ENCODE measurements at regions not wholly inside any gene's neighbourhood (a gene's known extent, or its start where the extent isn't known, plus 50 kb on each side); places are given as distances from the start of the nearest gene placed in this dataset.

DNA sequence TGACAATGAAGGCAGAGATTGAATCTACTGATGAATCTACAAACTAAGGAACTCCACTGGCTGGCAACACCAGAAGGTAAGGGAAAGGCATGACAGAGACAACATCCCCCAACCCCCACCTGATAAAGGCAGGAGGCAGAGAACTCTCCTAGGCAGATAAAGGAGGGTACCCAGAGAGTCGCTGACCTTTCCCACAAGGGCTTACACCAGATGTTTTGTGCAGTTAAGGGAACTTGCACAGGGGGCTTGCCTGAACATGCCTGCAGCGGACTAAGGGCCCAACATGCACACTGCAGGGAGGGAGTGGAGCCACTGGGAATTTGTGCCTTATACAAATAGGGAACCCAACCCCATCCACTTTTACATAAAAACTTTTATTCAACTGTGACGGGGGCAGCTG is 1996.9 kb upstream of the RAG2 start:
- 97% methylated on average over 3 of the region's 3 CpGs; no CpG with 5 or more reads in 1 of the 2 experiments for WGBS, 2 experiments (ENCODE audit: insufficient coverage in 1 of 2, insufficient read length in 1 of 2)
- H3K9me3 Mint-ChIP-seq, result no peaks in the 10 kb centered on the region
- Histone ChIP-seq H3K36me3 (ENCODE audit: control insufficient read depth, insufficient read depth, low read length) (no peaks in the 10 kb centered on the region), H3K4me1 (ENCODE audit: control insufficient read depth, insufficient read depth, low read length) (no peaks in the 10 kb centered on the region), H3K9me3 (ENCODE audit: control insufficient read depth, low read length) (peaks cover under 1% of the 10 kb centered on the region), H3K4me3 (ENCODE audit: low read length) (no peak overlapping the region), H3K27me3 (ENCODE audit: control insufficient read depth, insufficient read depth, low read length, poor library complexity, severe bottlenecking) (no peaks in the 10 kb centered on the region), H3K27ac (ENCODE audit: low read depth, low read length) (no peak overlapping the region), H3K9ac (ENCODE audit: extremely low read depth, low read length, poor library complexity, severe bottlenecking) (no peak overlapping the region)
- no peak for DNase-seq
- H3K4me3 Mint-ChIP-seq, result no peak overlapping the region
- H3K27me3 Mint-ChIP-seq (ENCODE audit: insufficient read depth), result no peaks in the 10 kb centered on the region
- TF ChIP-seq, protein P1, sequence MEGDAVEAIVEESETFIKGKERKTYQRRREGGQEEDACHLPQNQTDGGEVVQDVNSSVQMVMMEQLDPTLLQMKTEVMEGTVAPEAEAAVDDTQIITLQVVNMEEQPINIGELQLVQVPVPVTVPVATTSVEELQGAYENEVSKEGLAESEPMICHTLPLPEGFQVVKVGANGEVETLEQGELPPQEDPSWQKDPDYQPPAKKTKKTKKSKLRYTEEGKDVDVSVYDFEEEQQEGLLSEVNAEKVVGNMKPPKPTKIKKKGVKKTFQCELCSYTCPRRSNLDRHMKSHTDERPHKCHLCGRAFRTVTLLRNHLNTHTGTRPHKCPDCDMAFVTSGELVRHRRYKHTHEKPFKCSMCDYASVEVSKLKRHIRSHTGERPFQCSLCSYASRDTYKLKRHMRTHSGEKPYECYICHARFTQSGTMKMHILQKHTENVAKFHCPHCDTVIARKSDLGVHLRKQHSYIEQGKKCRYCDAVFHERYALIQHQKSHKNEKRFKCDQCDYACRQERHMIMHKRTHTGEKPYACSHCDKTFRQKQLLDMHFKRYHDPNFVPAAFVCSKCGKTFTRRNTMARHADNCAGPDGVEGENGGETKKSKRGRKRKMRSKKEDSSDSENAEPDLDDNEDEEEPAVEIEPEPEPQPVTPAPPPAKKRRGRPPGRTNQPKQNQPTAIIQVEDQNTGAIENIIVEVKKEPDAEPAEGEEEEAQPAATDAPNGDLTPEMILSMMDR (conservative IDR thresholded peaks at IDR 0.05), result no peak
- H3K36me3 Mint-ChIP-seq (ENCODE audit: low read depth), result no peaks in the 10 kb centered on the region
- peaks cover 3% of the 10 kb centered on the region for H3K4me1 Mint-ChIP-seq
- no peak overlapping the region for H3K27ac Mint-ChIP-seq

GRCh38 chr11:38593649-38594048 is 1995.6 kb upstream of the RAG2 start:
- H3K9ac ChIP-seq (ENCODE audit: extremely low read depth, low read length, poor library complexity, severe bottlenecking), result no peak overlapping the region
- TF ChIP-seq, protein P1 (conservative IDR thresholded peaks at IDR 0.05), result no peak
- H3K4me1 ChIP-seq (ENCODE audit: control insufficient read depth, insufficient read depth, low read length), result peaks cover 4% of the 10 kb centered on the region
- H3K36me3 Mint-ChIP-seq (ENCODE audit: low read depth), result no peaks in the 10 kb centered on the region
- H3K27me3 Mint-ChIP-seq (ENCODE audit: insufficient read depth), result no peaks in the 10 kb centered on the region
- H3K27ac ChIP-seq (ENCODE audit: low read depth, low read length), result no peak overlapping the region
- H3K4me1 Mint-ChIP-seq, result no peaks in the 10 kb centered on the region
- WGBS, 2 experiments (ENCODE audit: insufficient coverage in 1 of 2, insufficient read length in 1 of 2), result 100% methylated on average over 1 of the region's 1 CpG; no CpG with 5 or more reads in 1 of the 2 experiments
- H3K27me3 ChIP-seq (ENCODE audit: control insufficient read depth, insufficient read depth, low read length, poor library complexity, severe bottlenecking), result no peaks in the 10 kb centered on the region
- H3K36me3 ChIP-seq (ENCODE audit: control insufficient read depth, insufficient read depth, low read length), result no peaks in the 10 kb centered on the region
- H3K9me3 Mint-ChIP-seq, result no peaks in the 10 kb centered on the region
- H3K27ac Mint-ChIP-seq, result no peak overlapping the region
- H3K4me3 Mint-ChIP-seq, result no peak overlapping the region
- H3K4me3 ChIP-seq (ENCODE audit: low read length), result no peak overlapping the region
- H3K9me3 ChIP-seq (ENCODE audit: control insufficient read depth, low read length), result peaks cover 6% of the 10 kb centered on the region
- no peak for DNase-seq

- no peak for DNase-seq
- WGBS, 2 experiments (ENCODE audit: insufficient coverage in 1 of 2, insufficient read length in 1 of 2), result 61 to 78% methylated on average over 3 of the region's 3 CpGs
- no peaks in the 10 kb centered on the region for H3K36me3 Mint-ChIP-seq (ENCODE audit: low read depth)
- no peak overlapping the region for H3K27ac ChIP-seq (ENCODE audit: low read depth, low read length)
- no peaks in the 10 kb centered on the region for H3K36me3 ChIP-seq (ENCODE audit: control insufficient read depth, insufficient read depth, low read length)
- no peak overlapping the region for H3K4me3 Mint-ChIP-seq
- no peak overlapping the region for H3K4me3 ChIP-seq (ENCODE audit: low read length)
- H3K4me1 ChIP-seq (ENCODE audit: control insufficient read depth, insufficient read depth, low read length), result no peaks in the 10 kb centered on the region
- TF ChIP-seq, protein P1 (conservative IDR thresholded peaks at IDR 0.05), result no peak
- no peaks in the 10 kb centered on the region for H3K27me3 Mint-ChIP-seq (ENCODE audit: insufficient read depth)
- H3K27ac Mint-ChIP-seq, result no peak overlapping the region
- no peak overlapping the region for H3K9ac ChIP-seq (ENCODE audit: extremely low read depth, low read length, poor library complexity, severe bottlenecking)
- peaks cover 11% of the 10 kb centered on the region for H3K9me3 Mint-ChIP-seq
- no peaks in the 10 kb centered on the region for H3K4me1 Mint-ChIP-seq
- peaks cover 11% of the 10 kb centered on the region for H3K9me3 ChIP-seq (ENCODE audit: control insufficient read depth, low read length)
- no peaks in the 10 kb centered on the region for H3K27me3 ChIP-seq (ENCODE audit: control insufficient read depth, insufficient read depth, low read length, poor library complexity, severe bottlenecking)
These were observed 1984.7 kb upstream of the RAG2 start for GRCh38 chr11:38582756-38583155.
